Ishikawa (cell line): ENCODE measurements at regions not wholly inside any gene's neighbourhood (a gene's known extent, or its start where the extent isn't known, plus 50 kb on each side); places are given as distances from the start of the nearest gene placed in this dataset.

ENCODE experiments used
- CEBPB ChIP-seq: IDR thresholded peaks from 2 replicates; pipeline ENCODE4 v1.6.1; 2012
- CREB1 ChIP-seq: IDR thresholded peaks from 2 replicates; pipeline ENCODE4 v1.6.1; 2012; ENCODE audit warnings: low read depth
- EGR1 ChIP-seq: IDR thresholded peaks from 2 replicates; pipeline ENCODE4 v1.6.1; 2012
- EP300 ChIP-seq: IDR thresholded peaks from 2 replicates; pipeline ENCODE4 v1.6.1; 2012; ENCODE audit warnings: borderline replicate concordance
- MAX ChIP-seq: IDR thresholded peaks from 2 replicates; pipeline ENCODE4 v1.6.1; 2012
- TAF1 ChIP-seq: IDR thresholded peaks from 2 replicates; pipeline ENCODE4 v1.6.1; 2012; ENCODE audit warnings: low read depth, mild to moderate bottlenecking
- YY1 ChIP-seq: IDR thresholded peaks from 2 replicates; pipeline ENCODE4 v1.6.1; 2012; ENCODE audit warnings: low read depth
- ZBTB7A ChIP-seq: IDR thresholded peaks from 2 replicates; pipeline ENCODE4 v1.6.1; 2012; ENCODE audit warnings: low read depth
- TF ChIP-seq, protein P1 (sequence below): IDR thresholded peaks from 2 replicates; pipeline ENCODE4 v1.6.1; 2012; ENCODE audit warnings: low read depth, mild to moderate bottlenecking

DNA sequence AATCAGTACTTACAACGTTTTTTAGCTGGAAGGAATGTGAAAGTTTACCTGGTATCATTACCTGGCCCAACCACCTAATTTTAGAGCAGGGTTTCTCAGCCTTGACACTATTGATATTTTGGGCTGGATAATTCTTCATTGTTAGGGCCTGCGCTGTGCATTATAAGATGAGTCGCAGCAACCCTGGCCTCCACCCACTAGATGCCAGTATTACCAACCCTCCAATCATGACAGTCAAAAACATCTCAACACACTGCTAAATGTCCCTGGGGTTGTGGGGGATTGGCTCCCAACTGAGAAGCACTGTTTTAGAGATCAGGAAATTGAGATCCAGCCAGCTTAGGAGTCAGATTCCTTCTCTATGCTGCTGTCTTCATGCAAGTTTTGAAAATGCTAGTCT, 265.3 kb upstream of the TCF4 start:
- no peak for TF ChIP-seq CEBPB
- TF ChIP-seq, protein P1, sequence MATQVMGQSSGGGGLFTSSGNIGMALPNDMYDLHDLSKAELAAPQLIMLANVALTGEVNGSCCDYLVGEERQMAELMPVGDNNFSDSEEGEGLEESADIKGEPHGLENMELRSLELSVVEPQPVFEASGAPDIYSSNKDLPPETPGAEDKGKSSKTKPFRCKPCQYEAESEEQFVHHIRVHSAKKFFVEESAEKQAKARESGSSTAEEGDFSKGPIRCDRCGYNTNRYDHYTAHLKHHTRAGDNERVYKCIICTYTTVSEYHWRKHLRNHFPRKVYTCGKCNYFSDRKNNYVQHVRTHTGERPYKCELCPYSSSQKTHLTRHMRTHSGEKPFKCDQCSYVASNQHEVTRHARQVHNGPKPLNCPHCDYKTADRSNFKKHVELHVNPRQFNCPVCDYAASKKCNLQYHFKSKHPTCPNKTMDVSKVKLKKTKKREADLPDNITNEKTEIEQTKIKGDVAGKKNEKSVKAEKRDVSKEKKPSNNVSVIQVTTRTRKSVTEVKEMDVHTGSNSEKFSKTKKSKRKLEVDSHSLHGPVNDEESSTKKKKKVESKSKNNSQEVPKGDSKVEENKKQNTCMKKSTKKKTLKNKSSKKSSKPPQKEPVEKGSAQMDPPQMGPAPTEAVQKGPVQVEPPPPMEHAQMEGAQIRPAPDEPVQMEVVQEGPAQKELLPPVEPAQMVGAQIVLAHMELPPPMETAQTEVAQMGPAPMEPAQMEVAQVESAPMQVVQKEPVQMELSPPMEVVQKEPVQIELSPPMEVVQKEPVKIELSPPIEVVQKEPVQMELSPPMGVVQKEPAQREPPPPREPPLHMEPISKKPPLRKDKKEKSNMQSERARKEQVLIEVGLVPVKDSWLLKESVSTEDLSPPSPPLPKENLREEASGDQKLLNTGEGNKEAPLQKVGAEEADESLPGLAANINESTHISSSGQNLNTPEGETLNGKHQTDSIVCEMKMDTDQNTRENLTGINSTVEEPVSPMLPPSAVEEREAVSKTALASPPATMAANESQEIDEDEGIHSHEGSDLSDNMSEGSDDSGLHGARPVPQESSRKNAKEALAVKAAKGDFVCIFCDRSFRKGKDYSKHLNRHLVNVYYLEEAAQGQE: no peak
- TF ChIP-seq CREB1: no peak
- no peak for TF ChIP-seq MAX
- no peak for TF ChIP-seq TAF1
- TF ChIP-seq ZBTB7A: no peak
- no peak for TF ChIP-seq EGR1
- TF ChIP-seq EP300: no peak
- TF ChIP-seq YY1: no peak
